Occipital lobe (tissue), 1 donor: ENCODE measurements at regions not wholly inside any gene's neighbourhood (a gene's known extent, or its start where the extent isn't known, plus 50 kb on each side); places are given as distances from the start of the nearest gene placed in this dataset.
A peak's percentile ranks its signal among the peaks of the same experiment; 100 is the strongest.

ENCODE experiments used
- DNase-seq: peaks from one replicate; lab custom pipeline; 2025; lab: John Stamatoyannopoulos, UW

GRCh38 chrX:39903343-39903742 lies 194.4 kb downstream of the BCOR start:
- no peak for DNase-seq

GRCh38 chrX:39903937-39904336 lies 193.8 kb downstream of the BCOR start:
- DNase-seq = peak; percentile 12

GRCh38 chrX:39904816-39905537 lies 192.8 kb downstream of the BCOR start:
- no peak for DNase-seq

- DNase-seq = no peak
These were observed 192.2 kb downstream of the BCOR start for GRCh38 chrX:39905538-39905891.

- no peak for DNase-seq
These were observed 191.8 kb downstream of the BCOR start for GRCh38 chrX:39905946-39906345.

GRCh38 chrX:39907964-39908661 lies 189.6 kb downstream of the BCOR start:
- DNase-seq = no peak

- DNase-seq = no peak
These were observed 187.8 kb downstream of the BCOR start for GRCh38 chrX:39909996-39910395.

GRCh38 chrX:39910651-39911050 lies 187.1 kb downstream of the BCOR start:
- peak; percentile 9 for DNase-seq

- DNase-seq = no peak
These were observed 186.4 kb downstream of the BCOR start for GRCh38 chrX:39911278-39911897.

- DNase-seq = no peak
These were observed 185.6 kb downstream of the BCOR start for GRCh38 chrX:39912126-39912525.

GRCh38 chrX:39915081-39915480 lies 182.7 kb downstream of the BCOR start:
- no peak for DNase-seq

- DNase-seq = no peak
These were observed 182.2 kb downstream of the BCOR start for GRCh38 chrX:39915596-39915995.

GRCh38 chrX:39921838-39922237 lies 175.9 kb downstream of the BCOR start:
- DNase-seq = no peak

GRCh38 chrX:39922488-39922887 lies 175.3 kb downstream of the BCOR start:
- no peak for DNase-seq

- DNase-seq = no peak
These were observed 174.8 kb downstream of the BCOR start for GRCh38 chrX:39922926-39923325.

- no peak for DNase-seq
These were observed 170.4 kb downstream of the BCOR start for GRCh38 chrX:39927380-39927779.

GRCh38 chrX:39928704-39929378 lies 168.9 kb downstream of the BCOR start:
- DNase-seq = no peak

GRCh38 chrX:39929379-39930025 lies 168.3 kb downstream of the BCOR start:
- no peak for DNase-seq

GRCh38 chrX:39930786-39931528 lies 166.8 kb downstream of the BCOR start:
- DNase-seq = no peak

GRCh38 chrX:39931529-39932282 lies 166.1 kb downstream of the BCOR start:
- DNase-seq = no peak
